Erythroblast (primary cell): ENCODE measurements at regions not wholly inside any gene's neighbourhood (a gene's known extent, or its start where the extent isn't known, plus 50 kb on each side); places are given as distances from the start of the nearest gene placed in this dataset.

ENCODE experiments used
- GATA1 ChIP-seq: IDR thresholded peaks from 2 replicates; pipeline ENCODE4 v1.6.1; 2011; ENCODE audit warnings: low read depth, mild to moderate bottlenecking, control low read depth, low read length, moderate library complexity
- POLR2A ChIP-seq: IDR thresholded peaks from 2 replicates; pipeline ENCODE4 v1.6.1; 2011; ENCODE audit warnings: mild to moderate bottlenecking, low read length

DNA sequence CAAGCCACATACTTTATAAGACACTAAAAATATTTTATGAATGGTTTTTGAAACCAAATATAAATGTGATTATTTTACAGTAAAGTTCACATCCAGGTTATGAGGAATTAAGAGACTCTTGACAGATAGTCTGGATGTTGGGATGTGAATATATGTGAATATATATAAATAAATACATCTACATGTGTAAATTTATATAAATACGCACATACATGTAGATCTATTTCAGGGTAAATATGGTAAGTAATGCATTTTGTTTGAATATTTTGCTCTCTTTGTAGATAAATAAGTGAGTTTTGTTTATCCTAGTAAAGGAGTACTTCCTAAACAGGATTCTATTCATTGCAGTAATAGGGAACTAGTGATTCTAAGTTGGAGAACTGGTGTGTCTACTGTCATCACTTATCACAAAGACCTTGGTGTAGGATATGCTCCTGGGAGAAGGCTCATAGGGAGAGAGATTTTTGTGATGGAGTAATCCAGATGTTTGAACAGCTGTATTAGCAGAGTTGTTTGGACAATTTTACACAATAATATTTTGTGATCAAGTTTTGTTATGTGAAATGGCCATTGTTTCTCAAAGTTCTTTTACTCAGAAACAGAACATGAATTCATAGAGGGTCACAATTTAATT lies 60.2 kb upstream of the NT5C1B start:
- TF ChIP-seq POLR2A: no peak
- TF ChIP-seq GATA1: no peak
